ENCODE measurements at regions not wholly inside any gene's neighbourhood (a gene's known extent, or its start where the extent isn't known, plus 50 kb on each side); places are given as distances from the start of the nearest gene placed in this dataset.

DNA sequence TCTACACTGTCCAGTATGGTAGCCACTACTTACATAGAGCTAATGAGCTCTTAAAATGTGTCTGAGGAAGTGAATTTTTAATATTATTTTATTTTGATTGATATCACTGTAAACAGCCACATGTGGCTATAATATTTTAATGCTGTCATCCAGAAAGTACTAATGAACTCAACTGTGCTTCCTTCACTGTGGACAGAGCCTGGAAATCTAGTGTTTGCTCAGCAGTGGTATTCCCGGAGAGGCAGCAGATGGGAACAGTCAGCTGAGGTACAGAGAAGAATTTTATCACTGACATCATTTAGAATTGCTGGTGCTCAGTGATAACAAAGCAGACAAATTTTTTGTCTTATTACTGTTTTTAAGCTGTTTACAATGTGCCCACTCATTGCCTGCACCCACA, 68.7 kb upstream of the ACP3 start:
- in situ Hi-C loops (cut with HindIII; ENCODE audit: low sequenced_read_pairs): no loop called here
- DNase-seq (ENCODE audit: low read depth): no peak

DNA sequence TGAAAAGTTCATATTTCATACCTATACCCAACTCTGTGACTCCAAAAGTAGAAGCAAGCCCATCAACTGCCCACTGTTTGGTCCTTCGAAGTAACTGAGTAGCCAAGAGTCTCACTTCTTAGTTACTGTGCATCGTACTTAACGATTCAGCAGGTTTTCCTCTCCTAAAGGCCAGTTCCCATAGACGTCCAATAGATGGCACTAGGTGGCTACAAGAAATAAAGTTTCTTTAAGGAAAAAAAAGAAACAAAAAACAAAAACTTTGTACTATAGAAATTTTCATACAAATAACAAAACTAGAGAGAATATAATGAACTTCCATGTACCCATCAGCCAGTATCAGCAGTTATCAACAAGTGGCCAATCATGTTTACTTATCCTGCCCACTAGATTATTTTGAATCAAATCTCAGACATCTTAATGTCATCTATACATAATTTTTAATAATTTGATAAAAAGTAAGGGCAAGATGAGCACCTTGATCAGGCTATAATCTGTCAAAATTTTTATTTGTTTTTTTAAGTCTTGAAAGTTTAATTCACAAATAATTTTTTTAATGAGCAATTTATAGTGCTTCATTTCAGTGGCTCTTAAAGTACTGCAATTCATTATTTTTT, 63.8 kb upstream of the ACP3 start:
- TF ChIP-seq, protein P1, sequence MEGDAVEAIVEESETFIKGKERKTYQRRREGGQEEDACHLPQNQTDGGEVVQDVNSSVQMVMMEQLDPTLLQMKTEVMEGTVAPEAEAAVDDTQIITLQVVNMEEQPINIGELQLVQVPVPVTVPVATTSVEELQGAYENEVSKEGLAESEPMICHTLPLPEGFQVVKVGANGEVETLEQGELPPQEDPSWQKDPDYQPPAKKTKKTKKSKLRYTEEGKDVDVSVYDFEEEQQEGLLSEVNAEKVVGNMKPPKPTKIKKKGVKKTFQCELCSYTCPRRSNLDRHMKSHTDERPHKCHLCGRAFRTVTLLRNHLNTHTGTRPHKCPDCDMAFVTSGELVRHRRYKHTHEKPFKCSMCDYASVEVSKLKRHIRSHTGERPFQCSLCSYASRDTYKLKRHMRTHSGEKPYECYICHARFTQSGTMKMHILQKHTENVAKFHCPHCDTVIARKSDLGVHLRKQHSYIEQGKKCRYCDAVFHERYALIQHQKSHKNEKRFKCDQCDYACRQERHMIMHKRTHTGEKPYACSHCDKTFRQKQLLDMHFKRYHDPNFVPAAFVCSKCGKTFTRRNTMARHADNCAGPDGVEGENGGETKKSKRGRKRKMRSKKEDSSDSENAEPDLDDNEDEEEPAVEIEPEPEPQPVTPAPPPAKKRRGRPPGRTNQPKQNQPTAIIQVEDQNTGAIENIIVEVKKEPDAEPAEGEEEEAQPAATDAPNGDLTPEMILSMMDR (IDR thresholded peaks at IDR 0.05; ENCODE audit: low read depth, low read length, missing control alignments): peak; percentile 88
- in situ Hi-C loops (cut with HindIII; ENCODE audit: low sequenced_read_pairs): loop anchor here (5.0 kb wide), 2 partner anchors 34 to 89 kb away; no protein-coding TSS in a partner anchor
- DNase-seq (ENCODE audit: low read depth): peak; percentile 60
- no peak overlapping the region for H3K4me3 ChIP-seq (ENCODE audit: low read depth, low read length)

More for the DNA sequence above, 68.7 kb upstream of the ACP3 start:
- TF ChIP-seq, protein P1 (IDR thresholded peaks at IDR 0.05; ENCODE audit: low read depth, low read length, missing control alignments): no peak
- H3K4me3 ChIP-seq (ENCODE audit: low read depth, low read length): no peak overlapping the region

DNA sequence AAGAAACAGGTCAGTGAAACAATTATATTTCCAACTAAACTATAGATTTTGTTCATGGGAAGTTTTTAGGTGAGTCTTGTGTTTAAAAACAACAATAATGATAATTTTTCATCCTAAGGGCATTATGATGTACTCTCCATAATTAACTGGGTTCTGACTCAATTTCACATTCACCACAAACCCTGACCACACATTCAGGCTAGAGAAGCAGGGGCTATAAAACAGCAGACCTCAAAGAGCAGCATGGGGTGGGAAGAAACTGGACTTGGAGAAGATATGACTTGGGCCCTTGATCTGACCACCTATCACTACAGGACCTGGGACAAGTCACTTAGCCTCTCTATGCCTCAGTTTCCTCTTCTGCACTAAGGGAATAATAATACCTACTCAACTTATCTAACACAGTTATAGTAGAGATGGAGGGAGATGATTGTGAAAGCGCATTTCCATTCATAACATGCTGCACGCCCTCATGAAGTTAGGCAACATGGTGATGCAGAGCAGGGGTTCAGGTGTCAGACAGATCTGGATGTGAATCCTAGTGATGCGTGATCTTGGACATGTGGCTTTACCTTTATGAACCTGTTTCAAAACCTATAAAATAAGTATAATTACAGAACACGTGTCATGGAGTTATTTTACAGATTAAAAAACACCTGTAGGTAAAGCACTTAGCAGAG, 63.0 kb upstream of the ACP3 start:
- DNase-seq (ENCODE audit: low read depth): peak; percentile 11
- in situ Hi-C loops (cut with HindIII; ENCODE audit: low sequenced_read_pairs): loop anchor here (5.0 kb wide), 2 partner anchors 33 to 88 kb away; no protein-coding TSS in a partner anchor
- H3K4me3 ChIP-seq (ENCODE audit: low read depth, low read length): no peak overlapping the region
- TF ChIP-seq, protein P1 (IDR thresholded peaks at IDR 0.05; ENCODE audit: low read depth, low read length, missing control alignments): no peak

DNA sequence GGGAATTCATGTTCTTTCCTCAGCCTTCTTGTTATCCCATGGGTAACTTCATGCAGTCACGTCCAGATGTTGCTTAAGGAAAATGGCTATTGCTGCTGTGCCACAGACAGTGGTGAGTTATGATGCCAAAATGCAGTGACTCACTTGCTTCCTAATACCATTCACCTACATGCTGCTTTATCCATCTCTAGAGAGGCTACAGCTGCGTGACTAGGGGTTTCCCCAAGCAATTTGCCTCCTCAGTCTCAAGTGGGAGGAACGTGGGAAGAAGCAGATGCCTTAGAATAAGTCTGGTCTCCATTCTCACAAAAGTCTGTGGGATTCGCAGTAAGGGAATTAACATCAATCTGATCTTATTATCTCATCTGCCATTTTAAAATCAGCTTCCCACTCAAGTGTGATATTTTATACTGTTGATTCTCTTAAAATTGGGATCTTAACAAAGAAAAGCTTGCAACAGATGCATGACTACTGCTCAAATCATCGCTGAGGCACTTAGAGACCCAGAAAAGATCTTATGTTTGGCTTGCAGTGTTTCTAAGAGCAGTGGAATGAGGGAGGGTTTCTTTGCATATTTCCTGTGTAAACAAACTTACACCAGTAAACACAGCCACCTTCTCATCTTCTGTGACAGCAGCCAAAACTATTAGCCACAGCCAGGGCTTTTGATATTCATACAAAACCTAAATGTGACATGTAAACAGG, 62.0 kb upstream of the ACP3 start:
- no peak overlapping the region for H3K4me3 ChIP-seq (ENCODE audit: low read depth, low read length)
- in situ Hi-C loops (cut with HindIII; ENCODE audit: low sequenced_read_pairs): no loop called here
- peak; percentile 11 for DNase-seq (ENCODE audit: low read depth)
- TF ChIP-seq, protein P1 (IDR thresholded peaks at IDR 0.05; ENCODE audit: low read depth, low read length, missing control alignments): no peak

DNA sequence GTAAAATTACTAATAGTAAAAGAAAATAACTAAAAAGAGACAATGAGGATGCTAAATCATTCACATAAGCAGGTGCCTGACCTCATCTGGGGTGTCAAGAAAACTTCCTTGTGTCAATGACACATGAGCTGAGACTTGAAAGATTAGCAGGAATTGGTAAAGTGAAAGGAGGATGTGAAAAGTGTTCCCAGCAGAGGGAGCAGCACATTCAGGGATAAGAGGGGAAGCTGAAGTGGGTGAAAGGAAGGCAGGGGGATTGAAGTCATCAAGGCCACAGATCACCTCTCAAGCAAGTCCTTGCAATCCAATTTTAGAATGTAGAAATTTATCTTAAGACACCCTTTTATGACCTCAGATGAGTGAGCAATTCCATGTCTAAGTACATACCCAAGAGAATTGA, 60.2 kb upstream of the ACP3 start:
- in situ Hi-C loops (cut with HindIII; ENCODE audit: low sequenced_read_pairs): no loop called here
- no peak for DNase-seq (ENCODE audit: low read depth)
- TF ChIP-seq, protein P1 (IDR thresholded peaks at IDR 0.05; ENCODE audit: low read depth, low read length, missing control alignments): peak; percentile 68
- no peak overlapping the region for H3K4me3 ChIP-seq (ENCODE audit: low read depth, low read length)

DNA sequence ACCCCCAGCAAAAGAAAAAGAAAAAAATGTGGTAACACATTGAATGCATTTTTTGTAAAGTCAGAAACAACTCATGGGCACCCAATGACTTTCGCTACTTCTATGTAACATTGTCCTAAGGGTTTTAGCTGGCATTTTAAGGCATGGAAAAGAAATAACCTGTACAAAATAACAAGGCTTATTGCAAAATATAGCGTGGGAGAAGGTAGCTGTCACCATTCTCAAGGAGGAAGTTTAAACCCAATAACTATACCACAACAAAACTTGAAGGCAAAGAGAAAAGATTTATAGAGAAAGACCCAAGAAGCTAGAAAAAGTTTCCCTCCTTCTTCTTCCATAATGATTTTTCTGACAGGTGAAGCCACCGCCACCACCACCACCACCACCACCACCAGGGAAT, 55.7 kb upstream of the ACP3 start:
- no peak for DNase-seq (ENCODE audit: low read depth)
- no peak overlapping the region for H3K4me3 ChIP-seq (ENCODE audit: low read depth, low read length)
- in situ Hi-C loops (cut with HindIII; ENCODE audit: low sequenced_read_pairs): no loop called here
- TF ChIP-seq, protein P1 (IDR thresholded peaks at IDR 0.05; ENCODE audit: low read depth, low read length, missing control alignments): no peak

Measured in astrocyte of the cerebellum (primary cell).